SK-MEL-5 (cell line): ENCODE measurements at regions not wholly inside any gene's neighbourhood (a gene's known extent, or its start where the extent isn't known, plus 50 kb on each side); places are given as distances from the start of the nearest gene placed in this dataset.
"Not testable (repeated sequence)": the region's sequence is repeated elsewhere in the genome, so short reads cannot be mapped to it uniquely, and the experiment has no call there.

Experiments used
- DNase-seq: peaks from one replicate; pipeline ENCODE4 v3.0.0-alpha.2; 2016; ENCODE audit warnings: low read depth, low spot score
- in situ Hi-C: cut with HindIII; loops from 2 replicates; pipeline ENCODE4 v1.10.0; 2016; ENCODE audit warnings: low sequenced_read_pairs, high pct_unique_total_duplicates, low pct_unique_long_range_greater_than_20kb

DNA sequence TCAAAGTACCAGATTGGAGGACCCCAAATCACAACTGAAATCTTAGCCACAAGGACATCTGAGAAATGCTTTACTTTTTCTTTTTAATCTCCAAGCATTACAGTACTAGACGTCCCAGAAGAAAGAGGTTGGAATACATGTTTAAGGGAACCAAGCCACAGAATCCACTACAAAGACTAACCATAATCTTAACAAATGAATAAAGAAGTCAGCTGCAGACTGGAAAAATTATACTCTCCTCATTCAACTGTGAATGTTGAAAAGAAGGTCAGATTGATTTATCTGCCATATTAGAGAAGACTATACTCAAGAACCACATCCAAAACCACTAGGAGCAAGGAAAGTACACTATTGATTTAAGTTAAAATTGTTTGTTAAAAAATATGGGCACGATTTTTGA is 102.1 kb upstream of the ABCB5 start:
- no peak for DNase-seq
- in situ Hi-C loops = no loop called here

DNA sequence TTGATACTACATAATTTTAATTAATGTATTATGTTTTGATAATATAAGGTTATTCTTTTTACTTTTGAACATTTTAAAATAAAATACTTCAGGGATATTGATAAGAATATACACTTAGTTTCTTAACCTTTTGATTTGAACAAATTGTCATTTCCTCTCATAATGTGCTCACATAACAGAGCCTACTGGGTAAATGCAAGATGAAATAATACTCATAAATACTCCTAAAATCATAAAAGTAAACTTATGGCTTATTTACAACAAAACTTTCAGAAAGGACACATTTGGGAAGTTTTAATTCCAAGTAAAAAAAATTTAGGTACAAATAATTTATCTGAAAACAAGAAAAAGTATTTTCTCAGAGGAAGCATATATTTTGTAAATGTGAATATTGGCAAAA is 101.6 kb upstream of the ABCB5 start:
- in situ Hi-C loops = no loop called here
- DNase-seq = no peak

DNA sequence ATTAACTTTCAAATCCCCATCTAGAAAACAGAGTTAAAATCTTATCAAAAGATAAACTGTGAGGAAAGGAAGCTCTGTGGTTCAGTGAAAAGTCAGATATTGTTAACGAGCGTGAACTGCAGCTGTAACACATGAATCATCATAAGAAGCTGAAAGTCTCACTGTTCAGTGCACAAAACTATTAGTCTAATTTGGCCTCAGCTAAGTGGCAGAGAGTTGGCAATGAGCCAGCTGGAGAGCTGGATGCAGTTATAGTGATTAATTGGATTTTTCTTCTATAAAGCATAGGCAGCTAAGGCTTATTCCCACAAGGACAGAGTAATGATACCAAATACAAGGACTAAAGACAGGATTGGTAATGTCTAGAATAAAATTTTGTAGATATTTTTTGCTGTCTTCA is 101.1 kb upstream of the ABCB5 start:
- in situ Hi-C loops = no loop called here
- peak; percentile 95 for DNase-seq

DNA sequence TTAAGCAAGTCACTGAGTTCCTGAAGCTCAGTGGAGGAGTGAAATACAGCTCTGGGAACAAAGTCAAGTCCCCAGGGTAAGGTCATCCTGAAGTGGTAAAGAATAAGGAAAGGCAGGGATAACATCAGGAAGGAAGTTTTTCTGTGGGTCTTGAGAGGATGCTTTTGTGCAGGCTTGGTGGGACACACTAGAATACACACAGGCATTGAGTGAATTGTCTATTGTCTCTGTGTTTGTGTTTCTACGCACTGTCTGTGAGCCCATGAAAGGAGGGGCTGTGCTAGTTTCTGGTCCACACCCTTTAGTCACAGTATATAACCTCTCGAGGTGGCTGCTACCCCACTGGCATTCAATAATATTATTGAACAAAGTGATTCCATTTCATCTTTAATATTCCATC is 95.8 kb upstream of the ABCB5 start:
- in situ Hi-C loops = no loop called here
- peak; percentile 100 for DNase-seq

DNA sequence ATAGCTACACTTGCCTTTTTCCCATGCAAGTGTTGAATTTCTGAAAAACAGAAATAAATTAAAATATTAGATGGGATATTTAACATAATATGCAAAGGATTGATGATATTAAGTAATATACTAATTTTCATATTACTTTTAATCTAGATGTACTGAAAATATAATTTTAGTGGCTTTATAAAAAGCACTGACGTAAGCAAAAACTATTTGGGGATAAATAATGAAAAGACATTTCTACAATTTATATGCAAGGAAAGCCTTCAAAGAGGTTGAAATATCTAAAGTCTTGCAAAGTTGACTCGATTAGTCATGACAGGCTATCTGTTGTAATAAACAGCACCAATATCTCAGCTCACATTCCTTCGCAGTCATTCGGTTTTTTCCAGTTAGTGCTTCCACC is 94.9 kb upstream of the ABCB5 start:
- in situ Hi-C loops = no loop called here
- DNase-seq = no peak

DNA sequence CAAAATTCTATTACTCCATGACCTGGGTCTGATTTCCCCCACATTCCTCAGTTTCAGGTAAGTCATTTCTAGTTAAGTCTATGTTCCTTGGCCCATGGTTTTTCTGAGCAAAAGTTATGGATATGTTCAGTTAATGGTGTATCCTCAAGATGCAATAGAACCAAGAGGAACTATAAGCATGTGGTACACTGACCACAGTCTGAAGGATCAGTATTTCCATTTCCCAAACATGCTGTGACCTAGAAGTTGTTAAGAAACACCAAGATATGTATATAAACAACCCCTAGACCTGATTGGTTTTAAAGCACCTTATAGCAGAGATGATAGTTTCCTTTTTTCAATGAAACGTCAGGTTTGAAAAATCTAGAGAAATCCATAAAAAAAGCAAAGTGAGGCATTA is 94.2 kb upstream of the ABCB5 start:
- in situ Hi-C loops = no loop called here
- no peak for DNase-seq

DNA sequence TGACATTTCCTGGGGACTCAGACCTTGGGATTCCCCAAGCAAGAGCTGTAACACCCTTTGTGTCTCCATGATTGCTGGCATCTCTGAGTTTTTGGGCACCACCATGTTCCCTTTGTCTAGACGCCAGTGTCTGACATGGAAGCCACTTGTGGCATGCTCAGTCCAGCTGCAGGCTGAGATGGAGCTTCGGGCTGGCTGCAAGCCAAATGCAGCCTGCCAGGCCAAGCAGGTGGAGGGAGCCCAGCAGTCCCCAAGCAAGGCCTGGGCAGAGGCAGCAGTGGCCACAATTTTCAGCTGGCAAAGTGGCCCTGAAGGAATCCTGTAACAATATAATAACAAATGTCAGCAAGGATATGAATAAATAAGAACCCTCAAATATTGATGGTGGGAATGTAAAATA is 86.2 kb upstream of the ABCB5 start:
- in situ Hi-C loops = no loop called here
- no peak for DNase-seq

DNA sequence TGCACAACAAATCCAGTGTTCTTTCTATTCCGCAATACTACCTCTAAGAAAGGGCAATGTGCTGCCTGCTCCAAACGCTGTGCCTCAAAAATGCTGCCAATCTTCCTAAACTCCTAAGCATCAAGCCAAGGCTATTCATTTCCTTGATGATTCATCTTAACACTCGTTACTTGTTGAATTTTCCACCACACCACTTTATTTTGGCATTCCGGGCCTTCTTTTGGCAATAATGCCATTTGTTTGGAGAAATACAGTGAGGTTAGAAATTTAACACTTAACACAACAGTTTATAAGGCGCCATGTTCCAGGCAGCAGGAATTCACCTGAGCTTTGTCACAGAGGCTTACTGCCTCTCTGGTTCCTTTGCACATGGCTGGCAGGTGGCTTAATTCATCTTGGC is 82.6 kb upstream of the ABCB5 start:
- DNase-seq = peak; percentile 45
- in situ Hi-C loops = no loop called here

DNA sequence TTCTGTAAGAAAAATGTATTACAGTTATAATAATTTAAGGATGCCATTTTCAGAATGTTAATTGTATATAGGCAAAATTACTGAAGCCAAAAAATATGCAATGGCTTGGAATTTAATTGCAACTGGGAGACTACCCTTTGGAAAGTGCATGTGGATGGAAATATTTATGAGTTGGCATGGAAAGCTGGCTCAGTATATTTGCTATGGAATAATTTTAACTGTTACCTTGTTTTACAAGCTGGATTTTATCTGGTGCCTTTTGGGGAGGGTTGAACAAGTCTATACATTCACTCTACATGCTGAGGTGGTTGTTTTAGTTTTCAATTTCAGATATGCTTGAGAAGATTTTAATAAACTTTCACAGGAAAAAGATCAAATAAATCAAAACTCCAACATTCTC is 80.9 kb upstream of the ABCB5 start:
- no peak for DNase-seq
- in situ Hi-C loops = no loop called here

DNA sequence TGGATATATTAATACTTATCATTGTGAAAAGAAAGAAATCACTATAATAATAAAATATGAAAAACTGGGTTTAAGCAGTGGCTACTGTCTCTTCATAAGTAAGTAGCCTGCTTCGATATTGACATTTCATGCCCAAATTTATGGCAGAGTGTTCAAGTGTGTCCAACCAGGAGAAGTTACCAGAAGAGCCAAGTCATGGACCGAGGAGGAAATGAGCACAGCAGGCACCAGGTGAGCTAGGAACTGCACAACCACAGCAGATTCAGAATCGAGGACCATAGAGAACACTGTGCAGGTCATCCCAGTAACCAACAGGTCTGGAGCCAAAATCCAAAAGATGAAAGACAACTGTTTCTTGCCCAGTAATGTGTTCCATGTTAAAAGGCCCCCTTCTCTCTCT is 79.9 kb upstream of the ABCB5 start:
- DNase-seq = no peak
- in situ Hi-C loops = no loop called here

DNA sequence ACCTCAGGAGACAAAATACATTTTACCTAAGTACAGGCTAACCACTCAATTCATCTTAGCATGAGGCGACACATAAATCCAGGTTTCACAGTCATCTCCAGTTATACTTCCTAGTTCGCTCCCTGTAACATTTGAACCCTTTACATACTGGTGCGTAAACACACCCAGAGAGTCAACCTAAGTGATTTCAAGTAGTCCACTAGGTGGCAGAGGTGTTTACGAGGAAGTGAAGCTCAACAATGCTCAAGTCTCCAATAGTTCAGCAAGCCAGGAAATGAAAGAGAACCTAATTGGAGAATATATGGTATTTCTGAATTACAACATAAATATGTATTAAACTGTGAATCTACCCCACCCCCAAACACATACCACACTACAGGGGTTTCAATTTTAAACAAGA is 76.3 kb upstream of the ABCB5 start:
- in situ Hi-C loops = no loop called here

DNA sequence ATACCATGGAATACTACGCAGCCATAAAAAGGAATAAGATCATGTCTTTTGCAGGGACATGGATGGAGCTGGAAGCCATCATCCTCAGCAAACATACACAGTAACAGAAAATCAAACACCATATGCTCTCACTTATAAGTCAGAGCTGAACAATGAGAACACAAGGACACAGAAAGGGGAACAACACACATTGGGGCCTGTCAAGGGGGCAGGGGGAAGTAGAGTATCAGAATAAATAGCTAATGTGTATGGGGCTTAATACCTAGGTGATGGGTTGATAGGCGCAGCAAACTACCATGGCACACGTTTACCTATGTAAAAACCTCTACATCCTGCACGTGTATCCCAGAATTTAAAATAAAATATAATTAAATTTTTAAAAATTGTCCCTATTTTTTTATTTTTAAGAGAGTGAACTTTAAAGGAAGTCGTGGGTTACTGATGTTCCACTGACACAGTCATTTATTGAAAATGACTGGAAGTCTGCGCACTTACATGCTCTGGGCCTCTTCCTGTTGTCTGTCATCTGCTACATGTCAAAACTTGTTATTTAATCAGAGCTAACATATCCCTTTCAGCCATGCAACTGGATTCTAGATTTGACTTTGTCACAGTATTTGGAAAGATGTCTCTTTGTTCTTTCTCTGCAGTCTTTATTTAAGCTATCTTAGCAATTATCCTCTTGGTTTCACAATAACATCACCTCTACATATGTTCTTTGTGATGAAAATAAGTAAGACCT is 73.7 kb upstream of the ABCB5 start:
- in situ Hi-C loops = no loop called here
- DNase-seq = no peak

More for the DNA sequence above, 76.3 kb upstream of the ABCB5 start:
- peak; percentile 63 for DNase-seq

DNA sequence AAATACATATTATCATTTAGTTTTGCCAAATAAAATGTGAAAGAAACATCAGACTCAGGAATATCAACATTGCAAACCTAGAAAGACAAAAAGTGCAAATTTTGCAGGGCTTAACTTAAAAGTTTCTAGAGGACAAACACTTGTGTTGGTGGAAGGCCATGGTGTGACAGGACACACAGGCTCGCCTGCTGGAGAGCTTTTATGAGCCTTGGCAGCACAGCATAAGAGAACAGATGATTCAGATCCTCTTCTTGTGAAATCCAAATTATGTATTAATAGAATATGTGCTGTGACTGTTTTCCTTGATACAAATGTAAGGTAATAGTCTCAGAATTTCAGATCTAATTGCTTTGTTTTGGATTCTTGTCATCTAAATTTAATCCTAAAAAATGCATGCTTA is 72.9 kb upstream of the ABCB5 start:
- peak; percentile 55 for DNase-seq
- in situ Hi-C loops = no loop called here

DNA sequence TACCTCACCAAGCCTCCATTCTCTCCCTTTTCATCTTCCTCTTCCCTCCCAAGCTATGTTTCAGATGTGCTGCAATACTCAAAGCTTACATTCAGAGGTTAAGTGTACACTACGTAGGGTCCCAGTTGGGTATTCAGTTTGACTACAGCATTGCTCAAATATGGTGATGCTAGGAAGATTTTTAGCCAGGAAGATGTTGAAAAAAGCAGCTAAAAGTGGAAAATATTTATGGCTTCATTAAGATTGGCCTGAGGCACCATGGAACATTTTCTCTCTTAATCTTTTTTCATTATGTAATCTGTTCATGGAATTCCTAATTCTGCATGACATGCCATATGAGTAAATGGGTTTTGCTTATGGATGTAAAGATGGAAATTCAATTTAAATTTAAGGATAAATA is 72.0 kb upstream of the ABCB5 start:
- DNase-seq = no peak
- in situ Hi-C loops = no loop called here

DNA sequence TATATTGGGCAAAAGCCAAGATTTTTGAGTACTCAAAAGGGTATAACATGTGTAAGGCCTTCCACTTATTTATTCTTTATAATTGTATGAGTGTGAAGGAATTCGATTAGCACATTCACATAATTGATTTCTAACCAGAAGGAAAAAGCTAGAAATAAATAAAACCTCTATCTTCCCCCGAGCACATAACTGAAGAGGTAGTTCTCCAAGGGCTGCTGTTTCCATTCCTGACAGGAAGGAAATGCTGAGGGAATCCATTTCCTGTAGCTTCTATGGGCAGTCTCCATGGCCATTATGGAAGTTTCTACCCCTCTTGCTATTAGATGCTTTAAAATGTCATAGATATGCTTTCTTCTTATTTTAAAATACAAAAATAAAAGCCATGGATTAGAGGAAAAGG is 70.5 kb upstream of the ABCB5 start:
- in situ Hi-C loops = no loop called here
- DNase-seq = no peak

DNA sequence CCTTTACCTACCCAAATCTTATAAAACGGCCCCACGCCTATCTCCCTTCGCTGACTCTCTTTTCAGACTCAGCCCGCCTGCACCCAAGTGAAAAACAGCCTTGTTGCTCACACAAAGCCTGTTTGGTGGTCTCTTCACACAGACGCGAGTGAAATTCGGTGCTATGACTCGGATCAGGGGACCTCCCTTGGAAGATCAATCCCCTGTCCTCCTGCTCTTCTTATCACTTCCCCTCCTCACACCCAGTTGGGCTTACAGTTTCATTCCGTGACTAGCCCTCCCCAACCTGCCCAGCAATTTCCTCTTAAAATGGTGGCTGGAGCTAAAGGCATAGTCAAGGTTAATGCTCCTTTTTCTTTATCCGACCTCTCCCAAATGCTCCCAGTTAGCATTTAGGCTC is 68.5 kb upstream of the ABCB5 start:
- in situ Hi-C loops, DNase-seq: not testable (repeated sequence)

DNA sequence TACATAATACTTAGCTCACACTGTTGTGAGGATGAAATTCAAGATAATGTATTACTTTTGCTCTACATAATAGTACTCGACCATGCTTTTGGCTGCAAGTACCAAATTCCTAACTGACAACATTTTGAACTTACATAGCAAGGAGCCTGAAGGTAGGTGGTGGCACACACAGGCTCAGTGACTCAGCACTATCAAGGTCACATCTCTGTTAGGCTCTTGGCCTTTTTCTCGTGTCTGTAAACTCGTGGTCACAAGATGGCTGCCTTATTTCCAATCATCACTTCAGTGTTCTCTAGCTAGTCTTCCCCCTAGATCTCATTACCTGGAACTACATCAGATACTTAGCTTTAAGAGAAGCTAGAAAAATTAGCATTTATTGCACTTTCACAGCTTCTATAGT is 61.4 kb upstream of the ABCB5 start:
- no peak for DNase-seq
- in situ Hi-C loops = no loop called here

DNA sequence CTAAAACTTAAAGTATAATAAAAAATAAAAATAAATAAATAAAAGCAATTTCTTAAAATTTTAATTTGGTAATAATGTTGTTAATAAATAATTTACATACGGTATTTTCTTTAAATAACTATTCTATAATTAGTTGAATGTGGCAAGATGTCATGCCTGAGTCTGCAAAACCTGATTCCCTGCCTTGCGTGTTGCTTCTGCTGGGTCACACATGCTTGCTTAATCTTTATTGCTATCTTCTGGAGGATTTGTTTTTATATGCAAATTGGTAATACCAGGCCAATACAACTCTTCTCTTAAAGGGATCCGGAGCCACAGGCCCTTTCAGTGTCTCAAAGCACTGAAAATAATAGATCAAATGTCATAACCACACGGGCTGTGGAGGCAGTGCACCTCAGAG is 59.4 kb upstream of the ABCB5 start:
- no peak for DNase-seq
- in situ Hi-C loops = no loop called here

DNA sequence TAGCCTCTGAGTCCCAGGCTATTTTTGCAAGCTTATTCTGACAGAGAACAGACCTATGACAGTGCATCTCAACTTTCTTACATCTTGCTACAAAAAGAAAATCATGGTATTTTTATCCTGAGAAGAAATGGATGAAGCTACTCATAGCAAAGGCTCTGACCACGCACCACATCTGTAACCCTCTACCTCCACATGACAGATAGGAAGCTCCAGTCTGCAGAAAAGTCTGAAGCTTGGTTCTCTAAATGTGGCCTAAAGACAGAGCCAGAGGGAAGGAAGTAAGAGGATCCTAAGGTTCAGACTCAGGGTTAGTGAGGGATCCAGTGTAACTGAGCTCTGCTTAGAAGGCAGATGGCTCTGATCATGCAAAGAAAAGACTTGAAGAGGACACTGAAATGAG is 58.4 kb upstream of the ABCB5 start:
- in situ Hi-C loops = no loop called here
- no peak for DNase-seq
